ENCODE measurements at regions not wholly inside any gene's neighbourhood (a gene's known extent, or its start where the extent isn't known, plus 50 kb on each side); places are given as distances from the start of the nearest gene placed in this dataset.

DNA sequence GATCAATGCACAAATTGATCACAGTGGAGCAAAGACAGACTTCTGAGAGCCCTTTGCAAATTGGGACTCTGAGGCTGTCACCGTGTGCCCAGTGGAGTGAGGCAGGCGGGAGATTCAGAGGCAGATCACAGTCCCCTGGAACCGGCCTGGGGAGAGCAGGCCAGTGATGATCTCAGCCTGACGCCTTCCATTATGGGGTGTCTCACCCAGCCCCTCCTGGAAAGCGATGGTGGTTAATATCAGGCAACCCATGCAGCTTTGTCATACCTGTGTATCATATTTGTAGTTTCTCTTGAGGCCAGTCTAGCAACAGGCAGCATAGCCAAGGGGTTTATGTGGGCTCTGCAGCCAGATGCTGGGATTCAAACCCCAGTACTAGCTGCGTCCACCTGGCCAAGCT lies 147.8 kb downstream of the EMX2 start:
- no peaks in the 10 kb centered on the region for H3K9me3 ChIP-seq (ENCODE audit: insufficient read depth, low read depth, low read length)

DNA sequence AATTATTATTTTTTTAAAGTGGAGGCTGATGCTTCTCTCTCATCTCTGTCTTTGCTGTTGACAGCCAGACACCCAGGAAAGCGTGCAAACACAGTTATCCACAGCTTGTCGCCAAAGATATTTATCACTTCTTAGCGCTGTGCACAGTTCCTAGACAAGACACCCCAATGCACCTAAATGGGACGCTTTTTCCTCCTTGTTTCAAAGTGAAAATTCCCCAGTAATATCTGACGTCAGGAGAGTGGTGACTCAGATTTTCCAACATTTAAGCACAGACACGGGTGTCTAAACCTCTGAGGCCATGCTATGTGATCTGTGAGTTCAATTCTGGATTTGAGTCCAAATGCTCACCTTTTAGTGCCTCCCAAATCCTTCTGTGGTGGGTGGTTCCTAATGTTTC lies 151.6 kb downstream of the EMX2 start:
- Histone ChIP-seq H3K9me3 (ENCODE audit: insufficient read depth, low read depth, low read length) (no peaks in the 10 kb centered on the region), H3K9ac (ENCODE audit: low read depth, low read length) (no peak overlapping the region), H3K27me3 (ENCODE audit: insufficient read depth, low read length) (no peaks in the 10 kb centered on the region), H3K36me3 (ENCODE audit: insufficient read depth, low read depth, low read length) (no peaks in the 10 kb centered on the region), H3K4me3 (ENCODE audit: low read length) (no peak overlapping the region), H3K4me1 (ENCODE audit: insufficient read depth, low read length) (peaks cover 4% of the 10 kb centered on the region; the same call in 1 of the 2 replicates), H3K27ac (ENCODE audit: low read length) (no peak overlapping the region)

More for the DNA sequence above, 147.8 kb downstream of the EMX2 start:
- H3K27me3 ChIP-seq (ENCODE audit: insufficient read depth, low read length): 0 out of 2 replicates have a peak, but pooled peaks cover 8% of the 10 kb centered on the region
- peaks cover 4% of the 10 kb centered on the region; the same call in 1 of the 2 replicates for H3K4me1 ChIP-seq (ENCODE audit: insufficient read depth, low read length)
- no peak overlapping the region for H3K4me3 ChIP-seq (ENCODE audit: low read length)
- H3K27ac ChIP-seq (ENCODE audit: low read length): no peak overlapping the region
- H3K9ac ChIP-seq (ENCODE audit: low read depth, low read length): no peak overlapping the region
- H3K36me3 ChIP-seq (ENCODE audit: insufficient read depth, low read depth, low read length): no peaks in the 10 kb centered on the region

DNA sequence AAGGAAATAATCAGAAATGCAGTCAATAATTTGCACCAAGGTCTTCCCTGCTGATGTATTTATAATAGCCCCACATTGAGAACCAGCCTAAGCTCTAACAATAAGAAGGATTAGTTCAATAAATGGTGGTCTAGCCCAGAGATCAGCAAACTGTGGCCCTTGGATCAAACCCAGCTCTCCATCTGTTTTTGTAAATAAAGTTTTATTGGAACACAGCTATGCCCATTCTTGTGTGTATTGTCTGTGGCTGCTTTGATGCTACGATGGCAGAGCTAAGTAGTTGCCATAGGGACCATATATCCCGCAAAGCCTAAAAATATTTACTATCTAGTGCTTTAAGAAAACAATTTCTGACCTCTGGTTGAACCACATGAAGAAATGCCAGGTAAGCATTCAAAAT lies 154.9 kb downstream of the EMX2 start:
- no peaks in the 10 kb centered on the region for H3K36me3 ChIP-seq (ENCODE audit: insufficient read depth, low read depth, low read length)
- no peak overlapping the region for H3K4me3 ChIP-seq (ENCODE audit: low read length)
- no peaks in the 10 kb centered on the region for H3K27me3 ChIP-seq (ENCODE audit: insufficient read depth, low read length)
- no peaks in the 10 kb centered on the region for H3K9me3 ChIP-seq (ENCODE audit: insufficient read depth, low read depth, low read length)
- H3K27ac ChIP-seq (ENCODE audit: low read length): no peak overlapping the region
- no peaks in the 10 kb centered on the region for H3K4me1 ChIP-seq (ENCODE audit: insufficient read depth, low read length)
- H3K9ac ChIP-seq (ENCODE audit: low read depth, low read length): no peak overlapping the region

DNA sequence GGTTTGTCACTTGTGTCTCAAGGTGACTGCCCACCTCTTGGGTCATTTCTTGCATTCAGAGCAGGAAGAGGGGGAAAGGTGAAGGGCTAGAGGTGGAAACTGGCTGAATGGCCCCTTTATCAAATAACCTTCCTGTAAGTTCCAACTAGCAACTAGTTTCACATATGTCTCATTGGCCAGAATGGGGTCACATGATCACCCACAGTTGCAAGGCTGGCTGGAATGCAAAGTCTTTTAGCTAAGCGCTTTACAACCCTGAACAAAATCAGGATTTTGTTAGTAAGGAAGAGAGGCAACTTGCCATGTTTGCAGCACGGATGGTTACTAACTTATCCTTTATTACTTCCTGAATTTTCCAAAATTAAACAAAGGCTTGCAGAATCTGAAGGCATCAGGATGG lies 156.3 kb downstream of the EMX2 start:
- H3K4me1 ChIP-seq (ENCODE audit: insufficient read depth, low read length): no peaks in the 10 kb centered on the region
- H3K9me3 ChIP-seq (ENCODE audit: insufficient read depth, low read depth, low read length): no peaks in the 10 kb centered on the region
- H3K4me3 ChIP-seq (ENCODE audit: low read length): no peak overlapping the region
- no peak overlapping the region for H3K27ac ChIP-seq (ENCODE audit: low read length)
- H3K27me3 ChIP-seq (ENCODE audit: insufficient read depth, low read length): no peaks in the 10 kb centered on the region
- H3K36me3 ChIP-seq (ENCODE audit: insufficient read depth, low read depth, low read length): no peaks in the 10 kb centered on the region
- no peak overlapping the region for H3K9ac ChIP-seq (ENCODE audit: low read depth, low read length)

DNA sequence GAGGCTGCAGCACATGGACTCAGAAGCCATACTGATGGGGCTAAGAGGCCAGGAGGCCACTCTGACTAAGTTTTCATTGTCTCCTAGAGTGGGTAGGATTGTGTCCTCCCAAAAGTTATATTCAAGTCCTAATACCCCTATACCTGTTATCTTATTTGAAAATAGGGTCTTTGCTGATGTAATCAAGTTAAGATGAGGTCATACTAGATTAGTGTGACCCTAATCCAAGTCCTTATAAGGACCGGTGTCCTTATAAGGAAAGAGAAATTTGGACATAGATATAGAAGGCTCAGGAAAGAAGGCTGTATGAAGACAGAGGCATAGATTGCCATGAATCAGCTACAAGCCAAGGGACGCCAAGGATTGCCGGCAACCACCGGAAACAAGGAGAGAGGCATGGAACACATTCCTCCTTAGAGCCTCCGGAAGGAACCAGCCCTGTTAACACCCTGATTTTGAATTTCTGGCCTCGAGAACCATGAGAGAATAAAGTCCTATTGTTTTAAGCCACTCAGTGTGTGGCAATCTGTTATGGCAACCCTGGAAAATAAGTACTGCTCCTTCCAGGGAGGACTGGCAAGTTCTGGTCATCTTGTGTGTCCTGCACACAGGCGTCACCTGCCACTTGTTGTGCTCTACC lies 157.0 kb downstream of the EMX2 start:
- Histone ChIP-seq H3K27ac (ENCODE audit: low read length) (no peak overlapping the region), H3K27me3 (ENCODE audit: insufficient read depth, low read length) (no peaks in the 10 kb centered on the region), H3K9ac (ENCODE audit: low read depth, low read length) (no peak overlapping the region), H3K36me3 (ENCODE audit: insufficient read depth, low read depth, low read length) (no peaks in the 10 kb centered on the region), H3K4me3 (ENCODE audit: low read length) (no peak overlapping the region), H3K9me3 (ENCODE audit: insufficient read depth, low read depth, low read length) (no peaks in the 10 kb centered on the region), H3K4me1 (ENCODE audit: insufficient read depth, low read length) (no peaks in the 10 kb centered on the region)

DNA sequence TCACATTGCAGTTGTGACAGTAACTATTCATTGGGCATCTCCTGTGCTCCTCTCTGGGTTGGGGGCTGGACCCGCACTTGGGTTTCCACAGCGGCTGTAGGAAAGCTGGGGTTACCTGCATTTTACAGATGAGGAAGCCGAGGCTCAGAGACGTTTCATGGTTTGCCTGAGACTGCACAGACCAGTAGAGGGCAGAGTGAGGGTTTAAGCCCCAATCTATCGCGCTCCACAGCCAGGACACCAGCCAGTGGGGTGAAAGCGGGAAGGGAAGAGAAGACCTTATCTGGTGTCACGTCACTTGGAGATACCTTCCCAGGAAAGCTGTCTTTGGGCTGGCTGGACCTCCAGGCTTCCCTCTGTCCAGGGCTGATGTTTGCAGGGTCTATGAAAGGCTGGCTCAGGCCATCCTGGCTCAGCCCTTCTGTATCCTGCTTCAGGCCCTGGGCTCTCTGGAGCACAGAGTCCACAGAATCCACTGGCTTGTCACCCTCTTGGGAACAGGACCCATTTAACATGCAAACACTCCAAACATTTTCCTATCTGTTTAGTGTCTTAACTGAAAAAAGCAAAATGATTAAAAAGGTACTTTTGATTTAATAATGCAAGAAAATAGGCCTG lies 167.7 kb downstream of the EMX2 start:
- Histone ChIP-seq H3K36me3 (ENCODE audit: insufficient read depth, low read depth, low read length) (no peaks in the 10 kb centered on the region), H3K27me3 (ENCODE audit: insufficient read depth, low read length) (no peaks in the 10 kb centered on the region), H3K9me3 (ENCODE audit: insufficient read depth, low read depth, low read length) (no peaks in the 10 kb centered on the region), H3K27ac (ENCODE audit: low read length) (no peak overlapping the region), H3K9ac (ENCODE audit: low read depth, low read length) (no peak overlapping the region), H3K4me3 (ENCODE audit: low read length) (no peak overlapping the region), H3K4me1 (ENCODE audit: insufficient read depth, low read length) (no peaks in the 10 kb centered on the region)

DNA sequence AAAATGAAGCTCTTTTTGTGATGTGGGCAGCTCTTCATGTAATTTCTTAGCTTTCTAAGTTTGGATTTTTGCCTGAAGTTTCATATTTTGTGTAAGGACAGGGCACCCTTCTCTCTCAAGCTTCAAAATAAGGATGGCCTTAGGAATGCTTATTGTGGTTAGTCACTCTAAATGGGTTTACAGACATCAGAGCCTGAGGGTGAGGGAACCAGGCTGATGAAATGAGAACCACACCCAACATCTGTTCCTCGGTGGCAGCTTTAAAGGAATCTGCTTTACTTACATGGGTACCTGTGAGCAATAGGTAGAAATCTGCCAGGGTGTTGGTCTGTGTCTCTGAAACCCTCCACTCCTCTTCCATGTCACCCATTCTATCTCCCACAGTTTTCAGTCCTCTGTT lies 174.3 kb downstream of the EMX2 start:
- Histone ChIP-seq H3K36me3 (ENCODE audit: insufficient read depth, low read depth, low read length) (no peaks in the 10 kb centered on the region), H3K9ac (ENCODE audit: low read depth, low read length) (no peak overlapping the region), H3K27ac (ENCODE audit: low read length) (no peak overlapping the region), H3K27me3 (ENCODE audit: insufficient read depth, low read length) (0 out of 2 replicates have a peak, but pooled peaks cover 3% of the 10 kb centered on the region), H3K4me3 (ENCODE audit: low read length) (no peak overlapping the region), H3K4me1 (ENCODE audit: insufficient read depth, low read length) (peaks cover 6% of the 10 kb centered on the region; the same call in 1 of the 2 replicates), H3K9me3 (ENCODE audit: insufficient read depth, low read depth, low read length) (no peaks in the 10 kb centered on the region)

DNA sequence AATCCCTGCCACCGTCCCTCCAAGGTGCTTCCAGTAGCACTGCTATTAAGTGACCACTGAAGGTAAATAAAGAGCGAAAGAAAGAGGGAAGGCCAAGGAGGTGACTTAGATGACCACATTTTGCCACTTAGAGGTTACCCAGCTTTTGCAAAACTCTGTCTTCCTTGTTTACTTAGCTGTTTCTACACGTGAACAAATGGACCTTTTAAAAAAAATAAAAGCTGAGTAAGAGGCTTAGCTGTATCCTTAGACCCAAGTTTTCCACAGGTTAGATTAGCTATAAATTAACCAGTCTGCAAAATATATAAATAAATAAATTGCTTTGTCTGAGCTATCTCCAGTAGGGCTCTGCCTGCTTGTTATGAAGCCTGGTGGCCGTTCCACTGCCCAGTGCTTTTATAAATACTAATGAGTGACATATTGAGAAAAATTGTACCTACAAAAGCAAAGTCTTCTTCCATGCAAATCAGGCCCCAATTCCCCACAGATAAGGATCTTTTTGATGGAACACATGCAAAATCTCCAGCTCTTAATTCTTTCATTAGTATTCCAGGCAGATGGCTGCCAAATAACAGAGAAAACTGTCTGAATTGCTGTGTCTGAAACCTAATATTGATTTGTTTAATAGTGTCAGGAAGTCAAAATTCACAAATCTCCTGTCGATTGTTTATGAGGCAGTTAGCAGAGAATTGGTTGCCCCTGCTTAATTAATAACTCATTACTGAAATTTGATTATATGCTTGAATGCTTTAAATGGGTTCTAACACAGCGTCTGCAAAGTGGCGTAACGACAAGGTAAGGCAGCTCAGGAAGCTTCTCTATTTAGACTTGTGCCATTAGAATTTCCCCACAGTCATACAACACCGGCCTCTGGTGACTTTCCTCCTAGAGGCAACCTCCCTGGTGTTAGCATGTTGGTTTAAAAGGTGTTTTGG lies 176.7 kb downstream of the EMX2 start:
- Histone ChIP-seq H3K9me3 (ENCODE audit: insufficient read depth, low read depth, low read length) (no peaks in the 10 kb centered on the region), H3K9ac (ENCODE audit: low read depth, low read length) (no peak overlapping the region), H3K36me3 (ENCODE audit: insufficient read depth, low read depth, low read length) (no peaks in the 10 kb centered on the region), H3K4me1 (ENCODE audit: insufficient read depth, low read length) (peaks cover 6% of the 10 kb centered on the region; the same call in 1 of the 2 replicates), H3K27ac (ENCODE audit: low read length) (no peak overlapping the region), H3K4me3 (ENCODE audit: low read length) (no peak overlapping the region), H3K27me3 (ENCODE audit: insufficient read depth, low read length) (0 out of 2 replicates have a peak, but pooled peaks cover 3% of the 10 kb centered on the region)

DNA sequence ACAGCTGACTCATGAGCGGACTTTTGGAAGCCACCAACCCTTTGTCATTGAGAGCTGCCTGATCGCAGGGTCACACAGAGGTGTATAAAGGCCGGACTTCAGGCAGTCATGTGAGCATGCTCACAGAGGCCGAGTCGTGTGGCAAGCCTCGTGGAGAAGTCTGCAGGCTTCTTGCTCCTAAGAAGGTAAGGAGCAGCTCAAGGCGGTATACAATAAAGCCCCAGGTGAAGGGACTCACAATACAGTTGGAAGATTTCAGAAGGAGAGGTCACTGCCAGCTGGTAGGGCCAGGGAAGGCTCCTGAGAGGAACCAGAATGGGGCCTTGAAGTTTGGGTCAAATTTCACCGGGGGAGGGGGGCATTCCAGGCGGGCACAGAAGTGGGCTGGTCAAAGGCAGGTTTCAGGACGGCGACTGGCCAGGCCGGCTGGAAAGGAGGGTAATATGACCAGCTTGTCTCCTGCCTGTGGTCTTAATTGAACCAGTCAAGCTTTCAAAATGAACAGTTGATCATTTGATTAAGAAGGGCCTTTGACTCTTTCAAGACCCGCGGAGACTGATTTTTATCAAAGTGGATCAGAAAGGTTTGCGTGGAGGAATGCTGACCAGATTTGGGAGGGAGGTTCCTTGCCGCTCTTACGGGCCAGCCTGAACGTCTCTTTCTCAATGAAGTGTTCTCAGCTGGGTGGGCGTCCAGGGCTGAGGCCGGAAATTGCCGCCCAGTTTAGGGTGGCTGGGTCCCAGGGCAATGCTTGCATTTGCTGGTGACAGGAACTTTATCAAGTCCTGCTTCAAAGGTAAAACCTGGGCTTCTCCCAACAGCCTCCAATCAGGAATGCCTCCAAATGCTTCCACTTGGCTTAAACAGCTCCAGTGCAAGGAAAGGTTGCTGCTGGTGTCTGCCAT lies 178.6 kb downstream of the EMX2 start:
- Histone ChIP-seq H3K27ac (ENCODE audit: low read length) (no peak overlapping the region), H3K36me3 (ENCODE audit: insufficient read depth, low read depth, low read length) (no peaks in the 10 kb centered on the region), H3K4me1 (ENCODE audit: insufficient read depth, low read length) (peaks cover 6% of the 10 kb centered on the region; the same call in 1 of the 2 replicates), H3K9ac (ENCODE audit: low read depth, low read length) (no peak overlapping the region), H3K9me3 (ENCODE audit: insufficient read depth, low read depth, low read length) (no peaks in the 10 kb centered on the region), H3K27me3 (ENCODE audit: insufficient read depth, low read length) (0 out of 2 replicates have a peak, but pooled peaks cover 3% of the 10 kb centered on the region), H3K4me3 (ENCODE audit: low read length) (no peak overlapping the region)

DNA sequence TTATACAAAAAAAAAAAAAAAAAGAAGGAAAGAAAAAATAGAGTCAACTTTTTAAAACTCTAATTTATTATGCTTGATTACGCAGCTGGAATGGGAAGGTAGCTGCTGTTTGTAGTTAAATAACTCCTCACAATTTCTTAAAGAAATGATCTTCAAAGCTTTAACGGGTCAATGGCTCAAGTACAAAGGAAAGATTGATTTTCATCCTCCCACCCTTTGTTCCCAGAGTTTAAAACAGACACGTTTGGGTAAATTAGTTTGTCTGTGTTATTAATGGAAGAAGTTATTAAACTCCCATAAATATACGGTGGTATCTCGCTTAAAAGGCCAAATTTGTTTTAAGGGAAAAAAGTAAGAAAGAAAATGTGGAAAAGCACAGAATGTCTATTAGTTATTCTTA lies 179.3 kb downstream of the EMX2 start:
- Histone ChIP-seq H3K9ac (ENCODE audit: low read depth, low read length) (no peak overlapping the region), H3K36me3 (ENCODE audit: insufficient read depth, low read depth, low read length) (no peaks in the 10 kb centered on the region), H3K27me3 (ENCODE audit: insufficient read depth, low read length) (0 out of 2 replicates have a peak, but pooled peaks cover 3% of the 10 kb centered on the region), H3K4me1 (ENCODE audit: insufficient read depth, low read length) (peaks cover 6% of the 10 kb centered on the region; the same call in 1 of the 2 replicates), H3K4me3 (ENCODE audit: low read length) (no peak overlapping the region), H3K9me3 (ENCODE audit: insufficient read depth, low read depth, low read length) (no peaks in the 10 kb centered on the region), H3K27ac (ENCODE audit: low read length) (no peak overlapping the region)

DNA sequence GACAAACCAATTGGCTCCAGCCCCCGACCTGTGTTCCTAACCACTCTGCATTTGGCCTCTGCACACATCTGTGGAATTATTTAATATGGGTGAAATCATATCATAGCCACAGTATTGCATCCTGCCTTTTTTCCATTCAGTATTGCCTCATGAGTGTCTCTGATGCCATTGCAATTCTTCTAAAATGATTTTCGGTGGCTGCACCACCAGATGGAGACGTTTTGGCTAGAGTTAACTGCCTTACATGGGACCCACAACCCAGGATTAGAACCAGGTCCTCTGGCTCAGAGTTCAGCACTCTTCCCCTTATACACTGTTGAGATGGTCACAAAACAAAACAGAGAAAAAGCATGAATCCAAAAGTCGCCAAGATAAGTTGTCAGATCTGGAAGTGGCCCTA lies 180.8 kb downstream of the EMX2 start:
- 0 out of 2 replicates have a peak, but pooled peaks cover 3% of the 10 kb centered on the region for H3K27me3 ChIP-seq (ENCODE audit: insufficient read depth, low read length)

More for the DNA sequence above, 180.8 kb downstream of the EMX2 start:
- no peak overlapping the region for H3K27ac ChIP-seq (ENCODE audit: low read length)
- H3K36me3 ChIP-seq (ENCODE audit: insufficient read depth, low read depth, low read length): no peaks in the 10 kb centered on the region
- no peaks in the 10 kb centered on the region for H3K9me3 ChIP-seq (ENCODE audit: insufficient read depth, low read depth, low read length)
- no peak overlapping the region for H3K4me3 ChIP-seq (ENCODE audit: low read length)
- H3K9ac ChIP-seq (ENCODE audit: low read depth, low read length): no peak overlapping the region
- peaks cover 6% of the 10 kb centered on the region; the same call in 1 of the 2 replicates for H3K4me1 ChIP-seq (ENCODE audit: insufficient read depth, low read length)

All from iPS-20b (cell line).